AG04449 (cell line): ENCODE measurements at regions not wholly inside any gene's neighbourhood (a gene's known extent, or its start where the extent isn't known, plus 50 kb on each side); places are given as distances from the start of the nearest gene placed in this dataset.

Experiments used
- CTCF ChIA-PET: fragments of 350-600 bp; formaldehyde crosslinking; extraction: SDS; loops from one replicate; lab custom pipeline; 2021; ENCODE audit warnings: antibody characterized with exemption; lab: Yijun Ruan, JAX
- POLR2A ChIA-PET: fragments of 400-600, 350-600 bp; formaldehyde crosslinking; extraction: SDS; loops from one replicate; lab custom pipeline; 2020; ENCODE audit warnings: antibody characterized with exemption, inconsistent platforms; lab: Yijun Ruan, JAX
- DNase-seq: peaks from one replicate; pipeline ENCODE4 v3.0.0-alpha.2; 2010; ENCODE audit warnings: low read depth, low spot score
- H3K4me3 ChIP-seq: 2 replicates; pipeline ENCODE4 v1.5.1; 2011; ENCODE audit warnings: low read depth, mild to moderate bottlenecking, control low read depth, low read length
- TF ChIP-seq, protein P1 (sequence below): IDR thresholded peaks from one replicate; pipeline ENCODE4 v1.5.1; 2011; ENCODE audit warnings: mild to moderate bottlenecking, moderate library complexity, low read length, control low read depth, inconsistent platforms; ENCODE audit not compliant: insufficient read depth; ENCODE audit errors: missing control alignments

DNA sequence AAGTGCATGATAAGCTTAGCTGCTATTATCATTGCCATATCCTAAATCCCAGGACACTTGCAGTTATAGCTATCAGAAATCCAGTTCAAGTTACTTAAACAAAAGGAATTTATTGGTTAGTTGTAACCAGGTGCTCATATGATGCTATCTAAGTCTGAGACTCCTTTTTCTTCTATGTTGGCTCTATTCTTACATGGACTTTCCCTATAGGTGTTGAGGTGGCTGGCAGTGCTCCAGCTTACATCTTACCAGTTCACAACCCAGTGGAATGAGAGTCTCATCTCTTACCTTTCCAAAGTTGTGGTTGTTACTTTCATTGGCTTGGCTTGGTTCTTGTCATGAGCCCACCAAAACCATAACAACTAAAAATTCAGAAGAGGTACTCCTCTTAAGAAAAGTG lies 94.6 kb downstream of the DACT1 start:
- TF ChIP-seq, protein P1, sequence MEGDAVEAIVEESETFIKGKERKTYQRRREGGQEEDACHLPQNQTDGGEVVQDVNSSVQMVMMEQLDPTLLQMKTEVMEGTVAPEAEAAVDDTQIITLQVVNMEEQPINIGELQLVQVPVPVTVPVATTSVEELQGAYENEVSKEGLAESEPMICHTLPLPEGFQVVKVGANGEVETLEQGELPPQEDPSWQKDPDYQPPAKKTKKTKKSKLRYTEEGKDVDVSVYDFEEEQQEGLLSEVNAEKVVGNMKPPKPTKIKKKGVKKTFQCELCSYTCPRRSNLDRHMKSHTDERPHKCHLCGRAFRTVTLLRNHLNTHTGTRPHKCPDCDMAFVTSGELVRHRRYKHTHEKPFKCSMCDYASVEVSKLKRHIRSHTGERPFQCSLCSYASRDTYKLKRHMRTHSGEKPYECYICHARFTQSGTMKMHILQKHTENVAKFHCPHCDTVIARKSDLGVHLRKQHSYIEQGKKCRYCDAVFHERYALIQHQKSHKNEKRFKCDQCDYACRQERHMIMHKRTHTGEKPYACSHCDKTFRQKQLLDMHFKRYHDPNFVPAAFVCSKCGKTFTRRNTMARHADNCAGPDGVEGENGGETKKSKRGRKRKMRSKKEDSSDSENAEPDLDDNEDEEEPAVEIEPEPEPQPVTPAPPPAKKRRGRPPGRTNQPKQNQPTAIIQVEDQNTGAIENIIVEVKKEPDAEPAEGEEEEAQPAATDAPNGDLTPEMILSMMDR = no peak
- H3K4me3 ChIP-seq = no peak overlapping the region
- ChIA-PET CTCF (interaction anchor here (0.7 to 2.2 kb wide), 6 partner anchors 33 to 323 kb away, joined by 3 to 5 read pairs (median 3); no protein-coding TSS in a partner anchor), POLR2A (interaction anchor here (0.6 to 2.3 kb wide), 4 partner anchors 83 to 614 kb away, joined by 3 to 6 read pairs (median 4); no protein-coding TSS in a partner anchor)
- DNase-seq = no peak

DNA sequence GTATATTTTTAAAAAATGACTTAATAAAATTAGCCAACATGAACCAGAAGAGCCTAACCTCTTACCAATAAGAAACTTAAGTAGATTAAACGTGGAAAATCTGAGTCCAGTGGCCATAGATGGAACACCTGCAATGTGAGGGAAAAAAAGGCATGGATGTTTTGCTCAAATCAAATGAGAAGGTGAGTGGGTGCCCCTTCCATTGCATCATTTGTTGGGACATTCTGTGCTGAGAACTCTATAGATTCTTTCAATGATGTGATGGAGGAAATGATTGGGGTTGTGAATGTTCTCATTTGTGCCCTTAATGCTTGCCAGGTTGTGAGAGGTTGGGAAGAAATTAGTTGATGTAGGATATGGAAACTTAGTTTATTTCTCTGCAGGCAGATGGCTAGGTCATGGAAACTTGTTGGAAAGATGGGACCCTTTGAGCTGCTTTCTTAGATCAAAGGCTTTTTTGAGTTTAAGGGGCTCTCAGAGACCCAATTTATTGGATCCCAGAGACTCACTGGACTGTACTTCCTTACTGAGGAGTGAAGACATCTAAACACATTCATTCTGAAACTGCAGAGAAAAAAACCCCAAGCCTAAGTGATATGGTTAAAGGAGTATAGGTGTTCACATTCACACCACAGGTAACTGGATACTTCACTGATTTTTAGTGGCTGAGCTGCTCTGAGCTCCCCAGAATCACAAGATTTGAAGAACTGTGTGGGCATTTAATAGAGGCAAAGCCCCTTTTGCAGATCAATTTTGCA lies 95.9 kb downstream of the DACT1 start:
- TF ChIP-seq, protein P1 = no peak
- no peak for DNase-seq
- ChIA-PET CTCF (interaction anchor here (1.8 to 2.2 kb wide), 2 partner anchors 32 to 232 kb away, joined by 4 to 5 read pairs; no protein-coding TSS in a partner anchor), POLR2A (no interaction called here)
- no peak overlapping the region for H3K4me3 ChIP-seq

DNA sequence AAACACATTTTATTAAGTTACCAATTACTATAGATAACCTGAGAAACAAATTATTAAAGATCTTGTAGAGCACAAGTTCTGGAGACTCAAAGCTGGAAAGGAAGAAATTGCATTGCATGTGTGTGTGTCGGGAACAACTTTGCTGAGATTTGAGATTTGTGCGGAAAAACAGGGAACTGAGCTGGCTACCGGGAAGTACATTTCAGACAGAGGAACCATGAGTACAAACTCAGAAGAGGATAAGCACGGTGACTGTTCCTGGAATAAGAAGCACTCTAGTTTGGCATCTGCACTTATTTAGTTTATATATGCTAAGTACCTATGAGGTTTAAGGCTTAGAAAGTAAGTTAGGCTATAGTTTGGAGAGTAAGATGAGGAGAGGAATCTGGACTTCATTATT lies 97.8 kb downstream of the DACT1 start:
- H3K4me3 ChIP-seq = no peak overlapping the region
- CTCF ChIA-PET = interaction anchor here (1.1 kb wide), 1 partner anchor 285 kb away, joined by 4 read pairs; no protein-coding TSS in a partner anchor
- DNase-seq = no peak
- TF ChIP-seq, protein P1 = no peak
- POLR2A ChIA-PET = interaction anchor here (0.6 kb wide), 1 partner anchor 88 kb away, joined by 4 read pairs; no protein-coding TSS in a partner anchor

DNA sequence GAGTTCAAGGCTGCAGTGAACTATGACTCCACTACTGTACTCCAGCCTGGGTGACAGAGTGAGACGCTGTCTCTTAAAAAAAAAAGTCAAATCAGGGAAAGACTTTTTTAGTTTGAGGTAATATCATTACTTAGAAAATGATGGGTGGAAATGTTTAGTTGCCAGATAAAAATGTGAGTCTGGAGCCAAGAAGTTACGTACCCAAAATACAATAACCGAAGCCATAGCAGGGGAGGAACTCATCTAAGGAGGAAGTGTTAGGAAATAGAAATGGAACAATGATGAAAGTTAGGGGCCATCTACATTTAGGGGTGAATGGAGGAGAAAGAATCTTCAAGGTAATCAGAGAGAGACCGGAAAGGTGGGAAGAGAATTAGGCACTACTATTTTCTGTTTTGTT lies 98.8 kb downstream of the DACT1 start:
- TF ChIP-seq, protein P1 = no peak
- CTCF ChIA-PET = no interaction called here
- POLR2A ChIA-PET = no interaction called here
- no peak for DNase-seq
- no peak overlapping the region for H3K4me3 ChIP-seq

DNA sequence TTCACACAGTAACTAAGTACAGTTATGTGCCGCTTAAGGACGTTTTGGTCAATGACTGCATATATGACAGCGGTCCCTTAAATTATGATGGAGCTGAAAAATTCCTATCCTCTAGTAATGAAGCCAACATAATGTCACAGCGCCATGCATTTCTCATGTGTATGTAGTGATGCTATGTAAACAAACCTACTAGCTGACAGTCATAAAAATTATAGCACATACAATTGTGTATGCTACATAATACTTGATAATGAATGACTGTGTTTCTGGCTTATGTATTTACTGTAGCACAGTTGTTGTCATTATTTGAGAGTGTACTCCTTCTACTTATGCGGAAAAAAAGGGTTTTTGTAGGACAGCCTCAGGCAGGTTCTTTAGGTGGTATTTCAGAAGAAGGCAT lies 99.7 kb downstream of the DACT1 start:
- no peak for DNase-seq
- ChIA-PET POLR2A (interaction anchor here (0.8 kb wide), 1 partner anchor 86 kb away, joined by 3 read pairs; no protein-coding TSS in a partner anchor), CTCF (interaction anchor here (1.0 kb wide), 1 partner anchor 15 kb away, joined by 3 read pairs; no protein-coding TSS in a partner anchor)
- H3K4me3 ChIP-seq = no peak overlapping the region
- TF ChIP-seq, protein P1 = no peak
